ENCODE measurements at regions not wholly inside any gene's neighbourhood (a gene's known extent, or its start where the extent isn't known, plus 50 kb on each side); places are given as distances from the start of the nearest gene placed in this dataset.

DNA sequence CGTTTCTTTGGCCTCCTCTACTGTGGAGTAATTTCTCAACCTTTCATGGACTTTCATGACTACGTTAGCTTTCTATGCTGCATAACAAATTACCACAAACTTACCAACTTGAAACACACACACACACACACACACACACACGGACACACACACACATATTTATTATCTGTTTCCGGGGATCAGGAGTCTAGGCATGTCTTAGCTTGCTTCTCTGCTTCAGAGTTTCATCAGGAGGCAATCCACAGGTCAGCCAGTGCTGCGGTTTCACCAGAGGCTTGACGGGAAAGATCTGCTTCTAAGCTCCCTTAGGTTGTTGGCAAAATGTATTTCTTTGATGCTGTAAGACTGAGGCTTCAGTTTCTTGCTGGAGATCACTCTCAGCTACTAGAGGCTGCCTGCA lies 59.0 kb upstream of the C9orf72 start:
- Histone ChIP-seq H3K27me3 (replicated peaks; ENCODE audit: insufficient read depth) (no peaks in the 10 kb centered on the region), H3K27ac (no peak overlapping the region), H3K36me3 (no peaks in the 10 kb centered on the region), H3K4me3 (no peak overlapping the region), H3K4me1 (replicated peaks) (no peaks in the 10 kb centered on the region), H3K9me3 (no peaks in the 10 kb centered on the region)
- no peak for TF ChIP-seq POLR2AphosphoS5 (IDR thresholded peaks at IDR 0.05)
- no peak for TF ChIP-seq POLR2A (IDR thresholded peaks at IDR 0.05)
- TF ChIP-seq, protein P1, sequence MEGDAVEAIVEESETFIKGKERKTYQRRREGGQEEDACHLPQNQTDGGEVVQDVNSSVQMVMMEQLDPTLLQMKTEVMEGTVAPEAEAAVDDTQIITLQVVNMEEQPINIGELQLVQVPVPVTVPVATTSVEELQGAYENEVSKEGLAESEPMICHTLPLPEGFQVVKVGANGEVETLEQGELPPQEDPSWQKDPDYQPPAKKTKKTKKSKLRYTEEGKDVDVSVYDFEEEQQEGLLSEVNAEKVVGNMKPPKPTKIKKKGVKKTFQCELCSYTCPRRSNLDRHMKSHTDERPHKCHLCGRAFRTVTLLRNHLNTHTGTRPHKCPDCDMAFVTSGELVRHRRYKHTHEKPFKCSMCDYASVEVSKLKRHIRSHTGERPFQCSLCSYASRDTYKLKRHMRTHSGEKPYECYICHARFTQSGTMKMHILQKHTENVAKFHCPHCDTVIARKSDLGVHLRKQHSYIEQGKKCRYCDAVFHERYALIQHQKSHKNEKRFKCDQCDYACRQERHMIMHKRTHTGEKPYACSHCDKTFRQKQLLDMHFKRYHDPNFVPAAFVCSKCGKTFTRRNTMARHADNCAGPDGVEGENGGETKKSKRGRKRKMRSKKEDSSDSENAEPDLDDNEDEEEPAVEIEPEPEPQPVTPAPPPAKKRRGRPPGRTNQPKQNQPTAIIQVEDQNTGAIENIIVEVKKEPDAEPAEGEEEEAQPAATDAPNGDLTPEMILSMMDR (IDR thresholded peaks at IDR 0.05): no peak
- DNase-seq (ENCODE audit: low spot score): no peak
- intact Hi-C loops (cut with DNase I): no loop called here
- WGBS: 63% methylated on average over 6 of the region's 6 CpGs

DNA sequence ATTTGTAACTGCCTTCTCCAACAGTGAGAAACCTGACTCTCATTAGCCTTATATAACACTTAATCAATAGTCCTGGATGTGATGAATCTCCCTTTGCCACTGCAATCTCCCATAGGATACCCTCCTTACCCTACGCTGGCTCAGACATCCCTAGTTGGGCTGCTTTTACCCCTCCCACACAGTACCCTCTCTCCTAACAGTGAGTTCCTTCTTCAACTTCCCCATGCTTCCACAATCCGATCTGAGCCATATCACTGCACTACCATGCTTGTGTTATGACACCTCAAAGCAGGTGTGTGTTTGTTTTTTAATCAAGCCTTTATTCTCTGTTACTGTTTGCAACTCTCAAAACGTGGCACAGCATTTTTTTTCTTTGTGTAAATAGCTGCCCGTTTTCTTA lies 60.5 kb upstream of the C9orf72 start:
- WGBS: 50% methylated on average over 4 of the region's 4 CpGs
- intact Hi-C loops (cut with DNase I): no loop called here
- Histone ChIP-seq H3K27ac (no peak overlapping the region), H3K9me3 (no peaks in the 10 kb centered on the region), H3K4me1 (replicated peaks) (no peaks in the 10 kb centered on the region), H3K4me3 (no peak overlapping the region), H3K27me3 (replicated peaks; ENCODE audit: insufficient read depth) (no peaks in the 10 kb centered on the region), H3K36me3 (no peaks in the 10 kb centered on the region)
- TF ChIP-seq POLR2AphosphoS5 (IDR thresholded peaks at IDR 0.05) (no peak), POLR2A (IDR thresholded peaks at IDR 0.05) (no peak)
- TF ChIP-seq, protein P1 (IDR thresholded peaks at IDR 0.05): no peak
- no peak for DNase-seq (ENCODE audit: low spot score)

DNA sequence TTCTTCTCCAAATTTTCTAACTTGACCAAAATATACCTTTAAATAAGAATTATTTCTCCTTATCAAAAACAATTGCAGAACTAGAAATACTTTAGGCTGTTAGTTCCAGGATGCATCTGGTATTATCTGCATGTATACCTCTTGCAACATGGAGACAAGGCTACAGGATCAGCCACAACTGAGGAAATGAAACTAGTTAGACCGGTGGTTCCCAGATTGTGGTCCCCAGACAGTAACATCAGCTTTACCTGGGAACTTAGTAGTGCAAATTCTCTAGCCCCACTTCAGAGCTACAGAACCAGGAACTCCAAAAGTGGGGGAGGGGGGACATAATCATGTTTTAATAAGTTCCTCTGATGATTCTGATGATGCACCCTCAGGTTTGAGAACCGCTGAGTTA lies 61.6 kb upstream of the C9orf72 start:
- no peak for DNase-seq (ENCODE audit: low spot score)
- no peaks in the 10 kb centered on the region for H3K27me3 ChIP-seq (replicated peaks; ENCODE audit: insufficient read depth)
- no peak overlapping the region for H3K27ac ChIP-seq
- intact Hi-C loops (cut with DNase I): no loop called here
- TF ChIP-seq, protein P1 (IDR thresholded peaks at IDR 0.05): no peak
- no peak for TF ChIP-seq POLR2AphosphoS5 (IDR thresholded peaks at IDR 0.05)
- no peak for TF ChIP-seq POLR2A (IDR thresholded peaks at IDR 0.05)
- no peaks in the 10 kb centered on the region for H3K9me3 ChIP-seq
- H3K4me1 ChIP-seq (replicated peaks): no peaks in the 10 kb centered on the region
- WGBS: 81% methylated on average over 2 of the region's 2 CpGs
- no peaks in the 10 kb centered on the region for H3K36me3 ChIP-seq
- H3K4me3 ChIP-seq: no peak overlapping the region

DNA sequence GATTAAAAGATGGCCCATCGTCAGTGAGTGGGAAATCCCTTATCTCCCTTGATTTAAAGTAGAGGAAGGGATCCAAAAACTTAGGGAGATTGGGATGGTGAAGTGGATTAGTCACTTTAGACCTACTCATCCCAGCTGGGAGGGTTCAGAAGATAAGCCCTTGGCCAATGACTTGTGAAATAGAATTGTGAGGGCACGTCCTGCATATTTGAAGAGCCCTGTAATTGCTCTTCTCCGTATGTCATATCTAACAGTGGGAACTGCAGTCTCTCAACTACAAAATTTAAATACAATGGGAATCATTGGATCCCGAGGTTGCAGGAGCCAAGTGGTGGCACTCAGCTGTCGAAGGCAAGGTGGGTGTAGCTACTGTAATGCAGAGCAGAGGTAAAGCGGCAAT lies 65.4 kb upstream of the C9orf72 start:
- 69% methylated on average over 6 of the region's 6 CpGs for WGBS
- intact Hi-C loops (cut with DNase I): no loop called here

More for the DNA sequence above, 65.4 kb upstream of the C9orf72 start:
- Histone ChIP-seq H3K4me3 (no peak overlapping the region), H3K9me3 (no peaks in the 10 kb centered on the region), H3K36me3 (no peaks in the 10 kb centered on the region), H3K4me1 (replicated peaks) (no peaks in the 10 kb centered on the region), H3K27ac (no peak overlapping the region), H3K27me3 (replicated peaks; ENCODE audit: insufficient read depth) (no peaks in the 10 kb centered on the region)
- TF ChIP-seq, protein P1 (IDR thresholded peaks at IDR 0.05): no peak
- TF ChIP-seq POLR2A (IDR thresholded peaks at IDR 0.05) (no peak), POLR2AphosphoS5 (IDR thresholded peaks at IDR 0.05) (no peak)
- no peak for DNase-seq (ENCODE audit: low spot score)

All from prostate gland (tissue), 2 donors.